ENCODE measurements at regions not wholly inside any gene's neighbourhood (a gene's known extent, or its start where the extent isn't known, plus 50 kb on each side); places are given as distances from the start of the nearest gene placed in this dataset.

GRCh38 chr18:2002604-2003003 lies 568.7 kb downstream of the METTL4 start:
- no peaks in the 10 kb centered on the region for H3K79me2 ChIP-seq (ENCODE audit: insufficient read depth)
- H3K9me2 ChIP-seq, result no peaks in the 10 kb centered on the region
- ChIA-PET POLR2A (no interaction called here), CTCF (interaction anchor here (0.8 kb wide), 1 partner anchor 14 kb away, joined by 3 read pairs; no protein-coding TSS in a partner anchor)
- peak overlapping the region; percentile 42; the same call in 1 of the 2 replicates for H2AFZ ChIP-seq (ENCODE audit: low read depth)
- H4K20me1 ChIP-seq (ENCODE audit: insufficient read depth), result no peaks in the 10 kb centered on the region
- H3K4me3 ChIP-seq (ENCODE audit: low read depth in 2 of 2, low read length in 1 of 2), result peak overlapping the region in 1 of 2 experiments; percentile 53; a peak in 1 of 4 replicates
- no peak for DNase-seq
- TF ChIP-seq FOSL2 (IDR thresholded peaks at IDR 0.05; ENCODE audit: borderline replicate concordance, low read depth) (no peak), ZBTB33 (IDR thresholded peaks at IDR 0.05; ENCODE audit: borderline replicate concordance, low read depth) (no peak), SIN3A (IDR thresholded peaks at IDR 0.05; ENCODE audit: borderline replicate concordance, low read depth, low read length) (no peak), JUND (IDR thresholded peaks at IDR 0.05) (no peak), USF2 (IDR thresholded peaks at IDR 0.05; ENCODE audit: borderline replicate concordance, low read depth, low read length) (no peak), GABPA (IDR thresholded peaks at IDR 0.05; ENCODE audit: low read depth) (no peak), YY1 (IDR thresholded peaks at IDR 0.05; ENCODE audit: low read depth) (no peak), FOXJ3 (CRISPR knock-in tag; IDR thresholded peaks at IDR 0.05) (no peak), TAF1 (IDR thresholded peaks at IDR 0.05; ENCODE audit: borderline replicate concordance, low read depth, low read length) (no peak), RXRA (IDR thresholded peaks at IDR 0.05; ENCODE audit: borderline replicate concordance, low read depth) (no peak), RCOR1 (IDR thresholded peaks at IDR 0.05; ENCODE audit: low read length) (no peak)
- TF ChIP-seq, protein P1, sequence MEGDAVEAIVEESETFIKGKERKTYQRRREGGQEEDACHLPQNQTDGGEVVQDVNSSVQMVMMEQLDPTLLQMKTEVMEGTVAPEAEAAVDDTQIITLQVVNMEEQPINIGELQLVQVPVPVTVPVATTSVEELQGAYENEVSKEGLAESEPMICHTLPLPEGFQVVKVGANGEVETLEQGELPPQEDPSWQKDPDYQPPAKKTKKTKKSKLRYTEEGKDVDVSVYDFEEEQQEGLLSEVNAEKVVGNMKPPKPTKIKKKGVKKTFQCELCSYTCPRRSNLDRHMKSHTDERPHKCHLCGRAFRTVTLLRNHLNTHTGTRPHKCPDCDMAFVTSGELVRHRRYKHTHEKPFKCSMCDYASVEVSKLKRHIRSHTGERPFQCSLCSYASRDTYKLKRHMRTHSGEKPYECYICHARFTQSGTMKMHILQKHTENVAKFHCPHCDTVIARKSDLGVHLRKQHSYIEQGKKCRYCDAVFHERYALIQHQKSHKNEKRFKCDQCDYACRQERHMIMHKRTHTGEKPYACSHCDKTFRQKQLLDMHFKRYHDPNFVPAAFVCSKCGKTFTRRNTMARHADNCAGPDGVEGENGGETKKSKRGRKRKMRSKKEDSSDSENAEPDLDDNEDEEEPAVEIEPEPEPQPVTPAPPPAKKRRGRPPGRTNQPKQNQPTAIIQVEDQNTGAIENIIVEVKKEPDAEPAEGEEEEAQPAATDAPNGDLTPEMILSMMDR (IDR thresholded peaks at IDR 0.05), result no peak
- TF ChIP-seq, protein P2, sequence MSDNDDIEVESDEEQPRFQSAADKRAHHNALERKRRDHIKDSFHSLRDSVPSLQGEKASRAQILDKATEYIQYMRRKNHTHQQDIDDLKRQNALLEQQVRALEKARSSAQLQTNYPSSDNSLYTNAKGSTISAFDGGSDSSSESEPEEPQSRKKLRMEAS (IDR thresholded peaks at IDR 0.05; ENCODE audit: low read depth), result no peak
- H3K4me2 ChIP-seq, result peak overlapping the region; percentile 47; the same call in 1 of the 2 replicates
- WGBS (ENCODE audit: low lambda C conversion rate), result 34% methylated on average over 7 of the region's 7 CpGs
- H3K9me3 ChIP-seq, result no peaks in the 10 kb centered on the region
- no peaks in the 10 kb centered on the region for H3K27me3 ChIP-seq (ENCODE audit: insufficient read depth)
- no peaks in the 10 kb centered on the region for H3K36me3 ChIP-seq (replicated peaks in 1 of 2; ENCODE audit: control insufficient read depth in 1 of 2, insufficient read depth in 2 of 2, low read length in 1 of 2)
- no peaks in the 10 kb centered on the region for H3F3A ChIP-seq (replicated peaks; ENCODE audit: insufficient read depth)
- no peaks in the 10 kb centered on the region for H3K4me1 ChIP-seq (ENCODE audit: control insufficient read depth in 1 of 2, insufficient read depth in 2 of 2, low read depth in 1 of 2, low read length in 1 of 2)
- H3K9ac ChIP-seq, result no peak overlapping the region
- no peak overlapping the region for H3K27ac ChIP-seq (ENCODE audit: low read depth in 2 of 2, low read length in 1 of 2)

All from SK-N-SH (cell line).